ENCODE measurements at regions not wholly inside any gene's neighbourhood (a gene's known extent, or its start where the extent isn't known, plus 50 kb on each side); places are given as distances from the start of the nearest gene placed in this dataset.

GRCh38 chr2:226155093-226155875 lies 644.3 kb downstream of the IRS1 start:
- no peak for ATAC-seq

GRCh38 chr2:226154610-226155009 lies 645.0 kb downstream of the IRS1 start:
- no peak for ATAC-seq

- ATAC-seq = no peak
These were observed 646.1 kb downstream of the IRS1 start for GRCh38 chr2:226153553-226153952.

- ATAC-seq = no peak
These were observed 648.5 kb downstream of the IRS1 start for GRCh38 chr2:226151157-226151556.

- ATAC-seq = no peak
These were observed 656.5 kb downstream of the IRS1 start for GRCh38 chr2:226143091-226143490.

- ATAC-seq = no peak
These were observed 657.2 kb downstream of the IRS1 start for GRCh38 chr2:226142463-226142862.

- ATAC-seq = no peak
These were observed 659.0 kb downstream of the IRS1 start for GRCh38 chr2:226140594-226140993.

- ATAC-seq = no peak
These were observed 659.9 kb downstream of the IRS1 start for GRCh38 chr2:226139759-226140158.

- ATAC-seq = no peak
These were observed 662.3 kb downstream of the IRS1 start for GRCh38 chr2:226137201-226137811.

GRCh38 chr2:226136739-226137138 lies 662.9 kb downstream of the IRS1 start:
- ATAC-seq = no peak

GRCh38 chr2:226135861-226136548 lies 663.6 kb downstream of the IRS1 start:
- no peak for ATAC-seq

- no peak for ATAC-seq
These were observed 667.1 kb downstream of the IRS1 start for GRCh38 chr2:226132323-226133215.

- no peak for ATAC-seq
These were observed 668.3 kb downstream of the IRS1 start for GRCh38 chr2:226131299-226131784.

GRCh38 chr2:226130192-226130591 lies 669.4 kb downstream of the IRS1 start:
- no peak for ATAC-seq

GRCh38 chr2:226127682-226128081 lies 671.9 kb downstream of the IRS1 start:
- no peak for ATAC-seq

- no peak for ATAC-seq
These were observed 673.5 kb downstream of the IRS1 start for GRCh38 chr2:226126104-226126503.

GRCh38 chr2:226125176-226125883 lies 674.3 kb downstream of the IRS1 start:
- ATAC-seq = no peak

- ATAC-seq = no peak
These were observed 675.0 kb downstream of the IRS1 start for GRCh38 chr2:226124548-226125011.

GRCh38 chr2:226123300-226123699 lies 676.3 kb downstream of the IRS1 start:
- ATAC-seq = no peak

- ATAC-seq = no peak
These were observed 677.6 kb downstream of the IRS1 start for GRCh38 chr2:226122041-226122440.

GRCh38 chr2:226121046-226121738 lies 678.4 kb downstream of the IRS1 start:
- ATAC-seq = no peak
